T-cell (primary cell): ENCODE measurements at regions not wholly inside any gene's neighbourhood (a gene's known extent, or its start where the extent isn't known, plus 50 kb on each side); places are given as distances from the start of the nearest gene placed in this dataset.

Experiments
- ATAC-seq, 4 experiments: fragments of 200-7000 bp in 3 of 4; fragments of 150-1000 bp in 1 of 4; cut with Tn5 transposase; replicated peaks in 1 of 4; 1 replicate in 3 of 4; 2 replicates in 1 of 4; pipeline ENCODE4 v1.10.0; 2021; ENCODE audit warnings: moderate library complexity in 3 of 4, mild to moderate bottlenecking in 2 of 4, moderate number of reproducible peaks in 1 of 4
- CTCF ChIA-PET, 2 donors: fragments of 300-600 bp; sonication (Branson Sonifier 250); formaldehyde crosslinking; loops; one replicate each; lab custom pipeline; 2022; ENCODE audit warnings: antibody characterized with exemption in 2 of 2; lab: Charles Lee
- POLR2A ChIA-PET, 2 donors: fragments of 300-600 bp; sonication (Branson Sonifier 250); formaldehyde crosslinking; loops; one replicate each; lab custom pipeline; 2022; ENCODE audit warnings: antibody characterized with exemption in 2 of 2; lab: Charles Lee
- DNase-seq, 35 experiments: peaks; one replicate each; pipeline versions ENCODE4 v3.0.0 to v3.0.0-alpha.2; 2013 to 2023
- H3K27ac ChIP-seq: one replicate; pipeline ENCODE4 v1.5.1; 2013; ENCODE audit warnings: low read length
- H3K27me3 ChIP-seq, 2 experiments: replicated peaks in 1 of 2; 1 replicate in 1 of 2; 2 replicates in 1 of 2; pipeline versions ENCODE4 v1.6.1 to v1.7.0; 2013; ENCODE audit warnings: low read length in 1 of 2, mixed read lengths in 1 of 2; ENCODE audit not compliant: control insufficient read depth in 2 of 2, insufficient read depth in 2 of 2; ENCODE audit errors: extremely low read depth in 1 of 2
- H3K36me3 ChIP-seq, 2 donors: 1 replicate in 1 of 2; 2 replicates in 1 of 2; pipeline versions ENCODE4 v1.6.1 to v1.7.0; 2013; ENCODE audit warnings: low read length in 1 of 2; ENCODE audit not compliant: control insufficient read depth in 2 of 2, insufficient read depth in 1 of 2; ENCODE audit errors: extremely low read depth in 1 of 2
- H3K4me1 ChIP-seq, 2 experiments: 1 replicate in 1 of 2; 2 replicates in 1 of 2; pipeline versions ENCODE4 v1.6.1 to v1.7.0; 2013; ENCODE audit warnings: low read length in 2 of 2, mixed read lengths in 1 of 2; ENCODE audit not compliant: insufficient read depth in 2 of 2, control insufficient read depth in 1 of 2; ENCODE audit errors: extremely low read depth in 1 of 2
- H3K4me3 ChIP-seq, 2 donors: 1 replicate in 1 of 2; 2 replicates in 1 of 2; pipeline versions ENCODE4 v1.5.1 to v1.7.0; 2013; ENCODE audit warnings: mild to moderate bottlenecking in 2 of 2, low read length in 1 of 2, moderate library complexity in 1 of 2; ENCODE audit not compliant: control insufficient read depth in 1 of 2; ENCODE audit errors: extremely low read depth in 1 of 2
- H3K9me3 ChIP-seq: 2 replicates; pipeline ENCODE4 v1.7.0; 2013
- H3K27ac Mint-ChIP-seq, 2 donors: one replicate each; pipeline ENCODE4 v1.8.0; 2020 to 2021; ENCODE audit warnings: mild to moderate bottlenecking in 2 of 2, mixed read lengths in 2 of 2
- H3K27me3 Mint-ChIP-seq, 2 donors: one replicate each; pipeline ENCODE4 v1.8.0; 2021 to 2022; ENCODE audit warnings: mixed read lengths in 2 of 2
- H3K36me3 Mint-ChIP-seq: one replicate; pipeline ENCODE4 v1.8.0; 2021; ENCODE audit warnings: mixed read lengths
- H3K4me1 Mint-ChIP-seq, 3 donors: one replicate each; pipeline ENCODE4 v1.8.0; 2020 to 2022; ENCODE audit warnings: mixed read lengths in 3 of 3, mild to moderate bottlenecking in 1 of 3
- H3K4me3 Mint-ChIP-seq, 3 donors: one replicate each; pipeline ENCODE4 v1.8.0; 2020 to 2022; ENCODE audit warnings: mild to moderate bottlenecking in 3 of 3, mixed read lengths in 3 of 3, moderate library complexity in 3 of 3
- H3K9me3 Mint-ChIP-seq, 3 donors: one replicate each; pipeline ENCODE4 v1.8.0; 2020 to 2022; ENCODE audit warnings: mixed read lengths in 3 of 3
- WGBS: methylation state at CpG from one replicate; pipeline ENCODE4 v1.1.5; 2013; ENCODE audit warnings: missing lambda C conversion rate; ENCODE audit not compliant: insufficient coverage; 5-methylcytosine and 5-hydroxymethylcytosine counted together

DNA sequence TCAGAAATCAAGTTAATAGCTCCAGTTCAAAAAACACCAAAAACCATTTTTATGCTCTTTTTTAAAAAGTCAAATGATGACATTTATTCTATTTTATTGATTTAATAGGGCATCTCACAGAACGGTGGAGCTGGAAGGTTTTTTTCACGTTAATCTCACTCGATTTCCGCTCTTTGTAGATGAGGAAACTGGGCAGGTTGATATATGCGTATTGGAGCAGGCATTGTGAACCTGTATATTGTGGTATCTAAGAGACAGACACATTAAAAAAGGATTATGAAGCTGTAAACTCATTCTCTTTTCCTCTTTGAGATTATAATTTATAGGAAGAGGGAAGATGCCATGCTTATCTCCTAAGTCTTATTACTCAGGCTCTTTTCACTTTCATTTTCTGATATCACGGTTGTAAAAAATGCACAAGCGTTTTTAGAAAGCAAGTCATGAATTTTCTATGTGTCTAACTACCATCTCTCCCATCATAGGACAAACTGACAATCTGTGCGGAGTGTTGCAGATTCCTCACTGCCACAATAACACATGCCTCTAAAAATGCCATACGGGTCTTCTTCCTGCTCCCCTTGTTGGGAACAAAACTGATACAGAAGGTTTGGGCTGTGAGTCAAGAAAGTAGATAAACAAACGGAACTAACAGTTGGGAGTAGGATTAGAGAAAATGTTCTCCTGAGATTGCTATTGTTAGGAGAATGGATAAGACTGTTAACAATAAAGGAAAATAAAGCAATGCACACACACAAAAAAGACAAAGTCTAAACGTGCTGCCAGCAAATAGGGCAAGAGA, 1997.7 kb downstream of the MAT2B start:
- H3K9me3 Mint-ChIP-seq = peaks cover 4 to 12% (median 7%) of the 10 kb centered on the region in 3 donors
- Histone ChIP-seq H3K27me3 (no peaks in the 10 kb centered on the region), H3K4me3 (no peak overlapping the region), H3K4me1 (no peaks in the 10 kb centered on the region), H3K36me3 (no peaks in the 10 kb centered on the region), H3K27ac (no peak overlapping the region), H3K9me3 (no peaks in the 10 kb centered on the region)
- no peak overlapping the region for H3K4me3 Mint-ChIP-seq
- no peaks in the 10 kb centered on the region for H3K27me3 Mint-ChIP-seq
- no peak overlapping the region for H3K27ac Mint-ChIP-seq
- no peaks in the 10 kb centered on the region for H3K36me3 Mint-ChIP-seq
- no peaks in the 10 kb centered on the region for H3K4me1 Mint-ChIP-seq
- CTCF ChIA-PET = no interaction called here
- 81% methylated on average over 6 of the region's 11 CpGs for WGBS
- POLR2A ChIA-PET = no interaction called here
- ATAC-seq = no peak
- DNase-seq = no peak

DNA sequence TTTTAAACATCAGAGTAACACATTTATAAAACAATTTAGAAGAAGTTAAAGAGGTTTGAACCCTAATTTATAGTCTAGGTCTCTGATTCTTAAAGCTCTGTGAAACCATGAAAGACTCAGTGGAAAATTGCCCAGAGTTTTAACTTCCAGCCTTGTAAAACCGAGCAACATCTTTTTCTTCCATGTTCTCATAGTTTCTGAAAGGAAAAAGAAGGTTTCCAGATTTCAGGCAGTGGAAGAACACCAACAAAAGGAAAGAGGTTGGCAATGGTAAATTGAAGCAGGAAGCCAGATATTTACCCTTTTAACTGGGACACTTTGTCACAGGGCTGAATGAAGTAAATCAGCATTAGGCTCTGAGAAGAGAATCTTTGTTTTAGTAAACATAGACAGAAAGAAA, 1999.3 kb downstream of the MAT2B start:
- H3K4me3 Mint-ChIP-seq = no peak overlapping the region
- peaks cover 4 to 22% (median 11%) of the 10 kb centered on the region in 3 donors for H3K9me3 Mint-ChIP-seq
- no peak overlapping the region for H3K27ac Mint-ChIP-seq
- Histone ChIP-seq H3K27ac (no peak overlapping the region), H3K9me3 (no peaks in the 10 kb centered on the region), H3K27me3 (no peaks in the 10 kb centered on the region), H3K4me1 (no peaks in the 10 kb centered on the region), H3K36me3 (no peaks in the 10 kb centered on the region), H3K4me3 (no peak overlapping the region)
- CTCF ChIA-PET = no interaction called here
- H3K27me3 Mint-ChIP-seq = no peaks in the 10 kb centered on the region
- WGBS = no CpG with 5 or more reads among the region's 1 CpG
- H3K4me1 Mint-ChIP-seq = no peaks in the 10 kb centered on the region
- POLR2A ChIA-PET = no interaction called here
- ATAC-seq (no peak), DNase-seq (no peak)
- H3K36me3 Mint-ChIP-seq = no peaks in the 10 kb centered on the region

GRCh38 chr5:165508286-165508685, 2002.9 kb downstream of the MAT2B start:
- Histone ChIP-seq H3K36me3 (no peaks in the 10 kb centered on the region), H3K4me1 (no peaks in the 10 kb centered on the region), H3K9me3 (no peaks in the 10 kb centered on the region), H3K4me3 (no peak overlapping the region), H3K27me3 (no peaks in the 10 kb centered on the region), H3K27ac (no peak overlapping the region)
- no CpG with 5 or more reads among the region's 1 CpG for WGBS
- Mint-ChIP-seq H3K4me3 (no peak overlapping the region), H3K36me3 (no peaks in the 10 kb centered on the region), H3K9me3 (peaks cover 6 to 24% (median 15%) of the 10 kb centered on the region in 3 donors), H3K4me1 (no peaks in the 10 kb centered on the region), H3K27me3 (no peaks in the 10 kb centered on the region), H3K27ac (no peak overlapping the region)
- DNase-seq (no peak), ATAC-seq (no peak)
- CTCF ChIA-PET = no interaction called here
- POLR2A ChIA-PET = no interaction called here

DNA sequence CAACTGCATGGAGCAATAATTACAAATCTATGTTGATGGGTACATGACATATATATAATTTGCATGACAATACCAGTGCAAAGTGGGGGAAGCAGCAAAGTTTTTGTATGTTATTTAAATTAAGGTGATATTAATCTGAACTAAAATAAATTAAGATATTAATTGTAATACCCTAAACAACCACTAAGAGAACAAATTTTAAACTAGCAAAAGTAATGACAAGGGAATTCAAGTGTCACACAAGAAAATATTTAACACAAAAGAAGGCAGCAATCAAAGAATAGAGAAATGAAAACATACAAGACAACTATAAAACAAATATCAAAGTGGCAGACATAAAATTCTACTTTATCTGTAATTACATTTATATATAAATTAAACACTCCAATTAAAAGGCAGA, 2003.4 kb downstream of the MAT2B start:
- ATAC-seq (no peak), DNase-seq (no peak)
- no peaks in the 10 kb centered on the region for H3K36me3 Mint-ChIP-seq
- H3K27ac ChIP-seq = no peak overlapping the region
- no peak overlapping the region for H3K4me3 ChIP-seq
- CTCF ChIA-PET = no interaction called here
- H3K27ac Mint-ChIP-seq = no peak overlapping the region
- H3K27me3 ChIP-seq = no peaks in the 10 kb centered on the region
- H3K36me3 ChIP-seq = no peaks in the 10 kb centered on the region
- H3K4me1 Mint-ChIP-seq = no peaks in the 10 kb centered on the region
- POLR2A ChIA-PET = no interaction called here
- H3K4me3 Mint-ChIP-seq = no peak overlapping the region
- no peaks in the 10 kb centered on the region for H3K9me3 ChIP-seq
- H3K27me3 Mint-ChIP-seq = no peaks in the 10 kb centered on the region
- no peaks in the 10 kb centered on the region for H3K4me1 ChIP-seq
- peaks cover 4 to 24% (median 15%) of the 10 kb centered on the region in 3 donors for H3K9me3 Mint-ChIP-seq

DNA sequence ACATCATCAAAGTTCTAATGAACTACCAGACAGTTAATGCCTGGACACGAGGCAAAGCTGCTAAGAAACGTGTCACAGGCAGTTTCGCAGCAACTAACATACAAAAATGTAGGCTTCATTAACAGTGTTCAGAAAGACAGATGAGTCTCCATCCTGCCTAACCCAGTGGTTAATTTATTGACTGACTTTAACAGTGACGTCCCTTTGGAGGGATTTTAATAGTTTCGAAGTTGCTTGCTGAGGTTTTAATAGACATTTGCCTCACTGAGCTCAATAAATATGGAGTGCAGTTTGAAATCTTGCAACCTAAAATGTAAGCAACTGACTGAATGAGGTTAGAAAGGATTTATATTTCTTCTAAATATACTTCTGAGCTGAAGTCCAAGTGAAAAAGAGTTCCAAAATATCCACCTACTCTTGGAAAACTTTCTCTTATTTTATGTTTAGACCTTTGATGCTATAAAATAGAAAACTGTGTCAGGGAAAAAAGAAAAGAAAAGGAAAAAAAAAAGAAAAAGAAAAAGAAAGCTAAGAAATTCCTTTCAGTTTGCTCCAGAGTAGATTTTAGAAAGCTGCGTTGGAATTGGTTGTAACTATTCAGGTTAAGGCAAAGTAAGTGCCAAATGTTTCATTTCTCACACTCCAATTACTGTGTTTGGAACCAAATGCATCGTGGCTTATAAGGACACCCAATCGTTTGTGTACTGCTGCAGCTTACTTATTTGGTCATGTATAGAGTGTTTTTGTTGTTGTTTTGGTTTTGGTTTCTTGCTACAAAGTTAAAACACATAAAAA, 2016.6 kb downstream of the MAT2B start:
- ATAC-seq = no peak
- no peaks in the 10 kb centered on the region for H3K36me3 Mint-ChIP-seq
- no peak for DNase-seq
- POLR2A ChIA-PET = no interaction called here
- WGBS = 59% methylated on average over 4 of the region's 8 CpGs
- CTCF ChIA-PET = no interaction called here
- no peaks in the 10 kb centered on the region for H3K4me1 Mint-ChIP-seq
- H3K36me3 ChIP-seq = no peaks in the 10 kb centered on the region
- H3K27me3 Mint-ChIP-seq = no peaks in the 10 kb centered on the region
- no peak overlapping the region for H3K4me3 Mint-ChIP-seq
- no peaks in the 10 kb centered on the region for H3K27me3 ChIP-seq
- H3K4me3 ChIP-seq = no peak overlapping the region
- H3K4me1 ChIP-seq = no peaks in the 10 kb centered on the region
- H3K9me3 ChIP-seq = no peaks in the 10 kb centered on the region
- H3K27ac ChIP-seq = no peak overlapping the region
- peaks cover 0 to 13% (median 8%) of the 10 kb centered on the region in 3 donors for H3K9me3 Mint-ChIP-seq
- H3K27ac Mint-ChIP-seq = no peak overlapping the region

GRCh38 chr5:165525271-165525670, 2019.9 kb downstream of the MAT2B start:
- 82% methylated on average over 2 of the region's 5 CpGs for WGBS
- Mint-ChIP-seq H3K4me1 (no peaks in the 10 kb centered on the region), H3K27ac (no peak overlapping the region), H3K27me3 (no peaks in the 10 kb centered on the region), H3K9me3 (peaks cover 9 to 32% (median 14%) of the 10 kb centered on the region in 3 donors), H3K36me3 (no peaks in the 10 kb centered on the region), H3K4me3 (no peak overlapping the region)
- ChIA-PET POLR2A (no interaction called here), CTCF (no interaction called here)
- no peaks in the 10 kb centered on the region for H3K36me3 ChIP-seq
- ATAC-seq = no peak
- H3K27ac ChIP-seq = no peak overlapping the region
- no peaks in the 10 kb centered on the region for H3K27me3 ChIP-seq
- no peaks in the 10 kb centered on the region for H3K9me3 ChIP-seq
- no peaks in the 10 kb centered on the region for H3K4me1 ChIP-seq
- DNase-seq = no peak
- no peak overlapping the region for H3K4me3 ChIP-seq
